ENCODE measurements at regions not wholly inside any gene's neighbourhood (a gene's known extent, or its start where the extent isn't known, plus 50 kb on each side); places are given as distances from the start of the nearest gene placed in this dataset.

DNA sequence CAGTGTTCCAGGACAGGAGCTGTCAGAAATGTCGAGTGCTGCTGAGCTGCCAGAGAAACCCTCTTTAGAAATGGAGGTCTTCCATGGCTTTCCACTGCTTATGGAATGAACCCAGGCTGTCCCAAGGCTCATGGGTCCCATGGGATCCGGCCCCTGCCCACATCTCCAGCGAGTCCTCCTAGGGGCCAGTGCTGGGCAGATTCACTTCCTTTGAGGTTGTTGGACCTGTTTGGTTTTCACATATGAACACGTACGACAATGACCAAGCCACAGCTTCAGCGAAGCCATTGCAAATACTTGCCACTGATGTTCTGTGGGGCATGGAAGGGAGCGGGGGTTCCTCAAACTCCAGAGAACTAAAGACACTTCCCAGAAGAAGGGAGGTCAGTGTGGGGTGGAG, 483.3 kb downstream of the TBC1D22A start:
- TF ChIP-seq, protein P1, sequence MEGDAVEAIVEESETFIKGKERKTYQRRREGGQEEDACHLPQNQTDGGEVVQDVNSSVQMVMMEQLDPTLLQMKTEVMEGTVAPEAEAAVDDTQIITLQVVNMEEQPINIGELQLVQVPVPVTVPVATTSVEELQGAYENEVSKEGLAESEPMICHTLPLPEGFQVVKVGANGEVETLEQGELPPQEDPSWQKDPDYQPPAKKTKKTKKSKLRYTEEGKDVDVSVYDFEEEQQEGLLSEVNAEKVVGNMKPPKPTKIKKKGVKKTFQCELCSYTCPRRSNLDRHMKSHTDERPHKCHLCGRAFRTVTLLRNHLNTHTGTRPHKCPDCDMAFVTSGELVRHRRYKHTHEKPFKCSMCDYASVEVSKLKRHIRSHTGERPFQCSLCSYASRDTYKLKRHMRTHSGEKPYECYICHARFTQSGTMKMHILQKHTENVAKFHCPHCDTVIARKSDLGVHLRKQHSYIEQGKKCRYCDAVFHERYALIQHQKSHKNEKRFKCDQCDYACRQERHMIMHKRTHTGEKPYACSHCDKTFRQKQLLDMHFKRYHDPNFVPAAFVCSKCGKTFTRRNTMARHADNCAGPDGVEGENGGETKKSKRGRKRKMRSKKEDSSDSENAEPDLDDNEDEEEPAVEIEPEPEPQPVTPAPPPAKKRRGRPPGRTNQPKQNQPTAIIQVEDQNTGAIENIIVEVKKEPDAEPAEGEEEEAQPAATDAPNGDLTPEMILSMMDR (IDR thresholded peaks at IDR 0.05): no peak
- DNase-seq (ENCODE audit: low spot score) (no peak), ATAC-seq (ENCODE audit: low FRiP score) (no peak)

DNA sequence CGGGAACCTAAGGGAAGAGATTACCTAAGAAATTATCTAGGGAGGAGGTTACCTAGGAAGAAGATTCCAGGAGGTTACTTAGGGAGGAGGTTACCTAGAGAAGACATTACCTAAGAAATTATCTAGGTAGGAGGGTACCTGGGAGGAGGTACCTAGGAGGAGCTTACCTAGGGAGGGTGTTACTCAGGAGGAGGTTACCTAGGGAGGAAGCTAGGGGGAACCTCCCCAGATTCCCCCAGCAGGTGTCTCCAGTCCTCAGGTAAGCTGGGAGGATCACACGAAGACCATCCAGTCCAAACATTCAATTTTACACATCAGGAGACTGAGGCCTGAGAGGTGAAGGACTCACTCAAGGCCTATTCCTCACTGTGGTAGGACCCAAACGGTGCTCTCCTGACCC, 482.8 kb downstream of the TBC1D22A start:
- DNase-seq (ENCODE audit: low spot score): no peak
- ATAC-seq (ENCODE audit: low FRiP score): no peak
- TF ChIP-seq, protein P1 (IDR thresholded peaks at IDR 0.05): no peak

DNA sequence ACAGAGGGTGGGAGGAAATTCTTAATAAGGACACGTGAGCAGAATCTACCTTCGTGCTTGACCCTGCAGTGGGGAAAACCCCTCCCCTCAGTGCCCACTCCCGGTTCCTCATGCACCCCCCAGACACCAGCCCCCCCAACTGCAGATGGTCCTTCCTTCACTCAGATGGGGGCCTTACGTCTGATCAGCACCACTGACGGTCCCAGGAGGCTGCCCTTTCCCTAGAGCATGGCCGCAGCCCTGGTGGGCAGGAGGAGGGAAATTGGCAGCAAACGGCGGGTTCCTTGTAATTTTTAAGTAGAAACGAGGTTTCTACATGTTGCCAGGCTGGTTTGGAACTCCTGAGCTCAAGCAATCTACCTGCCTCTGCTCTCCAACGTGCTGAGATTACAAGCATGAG, 477.7 kb downstream of the TBC1D22A start:
- ATAC-seq (ENCODE audit: low FRiP score) (no peak), DNase-seq (ENCODE audit: low spot score) (no peak)
- TF ChIP-seq, protein P1 (IDR thresholded peaks at IDR 0.05): no peak

- TF ChIP-seq, protein P1 (IDR thresholded peaks at IDR 0.05): no peak
- no peak for DNase-seq (ENCODE audit: low spot score)
- ATAC-seq (ENCODE audit: low FRiP score): no peak
Observed at GRCh38 chr22:47239474-47239860, 477.0 kb downstream of the TBC1D22A start.

- DNase-seq (ENCODE audit: low spot score) (no peak), ATAC-seq (ENCODE audit: low FRiP score) (no peak)
- TF ChIP-seq, protein P1 (IDR thresholded peaks at IDR 0.05): no peak
Observed at GRCh38 chr22:47238690-47239473, 476.4 kb downstream of the TBC1D22A start.

GRCh38 chr22:47237890-47238480, 475.5 kb downstream of the TBC1D22A start:
- no peak for DNase-seq (ENCODE audit: low spot score)
- no peak for ATAC-seq (ENCODE audit: low FRiP score)
- TF ChIP-seq, protein P1 (IDR thresholded peaks at IDR 0.05): no peak

- TF ChIP-seq, protein P1 (IDR thresholded peaks at IDR 0.05): no peak
- DNase-seq (ENCODE audit: low spot score) (no peak), ATAC-seq (ENCODE audit: low FRiP score) (no peak)
Observed at GRCh38 chr22:47236718-47237117, 474.3 kb downstream of the TBC1D22A start.

Measured in omental fat pad (tissue), 3 donors.